SW 1271 (cell line): ENCODE measurements at regions not wholly inside any gene's neighbourhood (a gene's known extent, or its start where the extent isn't known, plus 50 kb on each side); places are given as distances from the start of the nearest gene placed in this dataset.

ENCODE experiments used
- DNase-seq, 2 experiments: peaks; one replicate each; lab custom pipeline; 2025; lab: John Stamatoyannopoulos, UW

DNA sequence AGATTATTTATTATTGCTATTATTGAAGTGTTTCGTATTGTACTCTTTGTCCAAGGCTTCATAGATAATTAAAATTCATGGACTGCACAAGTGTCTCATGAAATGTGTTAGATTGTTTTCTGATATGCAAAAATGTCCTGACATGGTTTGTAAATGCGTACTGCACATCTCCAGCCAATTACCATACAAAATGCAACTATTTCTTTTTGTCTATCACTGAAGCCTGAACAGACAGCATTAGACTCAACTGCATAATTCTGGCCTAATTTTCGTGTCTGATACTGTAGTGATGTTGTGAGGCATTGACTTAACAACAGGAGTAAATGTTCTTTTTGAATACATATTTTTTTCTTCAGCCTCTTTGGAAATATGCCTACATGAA, 498.2 kb upstream of the CD180 start:
- no peak for DNase-seq

- no peak for DNase-seq
Measured at GRCh38 chr5:67693956-67694809, 497.6 kb upstream of the CD180 start.

- DNase-seq = no peak
Measured at GRCh38 chr5:67686746-67687145, 490.1 kb upstream of the CD180 start.

DNA sequence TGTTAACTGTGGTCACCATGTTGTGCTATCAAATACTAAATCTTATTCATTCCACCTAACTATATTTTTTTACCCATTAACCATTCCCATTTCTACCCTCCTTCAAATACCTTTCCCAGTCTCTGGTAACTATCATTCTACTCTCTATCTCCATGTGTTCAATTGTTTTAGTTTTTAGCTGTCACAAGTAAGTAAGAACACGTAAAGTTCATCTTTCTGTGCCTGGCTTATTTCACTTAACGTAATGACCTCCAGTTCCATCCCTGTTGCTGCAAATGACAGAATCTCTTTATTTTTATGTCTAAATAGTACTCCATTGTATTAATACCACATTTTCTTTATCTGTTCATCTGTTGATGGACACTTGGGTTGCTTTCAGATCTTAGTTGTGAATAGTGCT, 485.1 kb upstream of the CD180 start:
- no peak for DNase-seq

DNA sequence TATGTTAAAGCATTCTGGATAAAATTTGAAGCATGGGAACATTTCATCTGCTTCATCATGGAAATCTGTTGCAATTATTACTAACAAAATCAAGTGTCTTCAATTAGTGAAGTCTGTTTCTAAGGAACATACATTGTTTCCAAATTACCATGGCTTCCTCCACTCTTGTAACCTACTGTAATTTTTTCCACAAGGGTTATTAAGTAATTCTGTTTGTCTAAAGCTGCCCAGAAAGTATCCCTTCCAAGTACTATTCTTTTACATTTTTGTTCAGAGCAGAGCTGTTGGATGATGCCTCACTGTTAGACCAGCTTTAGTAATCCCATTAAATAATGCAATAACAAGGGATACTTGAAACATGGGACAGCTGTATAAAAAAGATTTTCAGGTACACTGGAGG, 483.5 kb upstream of the CD180 start:
- DNase-seq = no peak

- DNase-seq = no peak
Measured at GRCh38 chr5:67679184-67679841, 482.7 kb upstream of the CD180 start.

DNA sequence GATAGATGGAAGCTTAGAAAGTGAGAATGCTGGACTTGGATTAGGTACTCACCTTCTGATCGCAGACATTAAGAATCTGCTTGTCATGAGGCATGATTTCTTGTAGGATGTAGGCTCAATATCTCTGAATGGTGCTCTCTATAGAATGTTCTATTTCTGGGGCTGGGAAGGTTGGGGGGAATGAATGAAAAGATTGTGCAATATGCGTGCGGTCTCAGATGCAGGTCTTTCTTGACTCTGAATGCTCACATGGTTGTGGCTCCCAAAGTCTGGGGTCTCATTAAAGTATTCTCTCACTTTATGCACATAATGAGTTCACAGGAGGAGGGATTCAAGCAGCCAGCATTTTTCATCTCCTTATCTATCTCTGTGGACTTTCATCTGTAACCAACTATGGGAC, 482.0 kb upstream of the CD180 start:
- no peak for DNase-seq

DNA sequence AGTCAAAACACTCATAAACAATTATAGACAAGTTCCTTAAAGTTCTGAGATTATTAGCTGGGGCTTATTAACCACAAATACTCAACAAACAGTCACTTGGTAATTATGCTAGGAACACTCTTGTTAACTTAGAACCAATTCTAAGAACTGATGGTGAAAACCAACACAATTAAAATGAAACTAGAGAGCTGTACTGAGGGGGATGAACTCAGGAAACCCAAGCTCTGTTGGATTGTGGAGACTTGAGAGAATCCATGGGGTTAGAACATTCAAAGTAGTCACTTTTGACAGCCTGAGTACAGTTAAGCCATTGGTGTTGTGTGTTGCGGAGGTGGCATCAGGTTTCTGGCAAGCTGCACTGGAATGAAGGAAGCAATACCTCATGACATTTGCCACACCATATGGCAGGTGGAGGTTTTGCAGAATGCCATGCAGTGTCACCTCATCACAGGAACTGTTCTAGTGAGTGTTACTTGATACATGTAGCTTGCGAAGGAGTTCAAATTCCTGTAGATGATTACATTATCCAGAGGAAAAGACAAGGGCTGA, 480.9 kb upstream of the CD180 start:
- no peak for DNase-seq

DNA sequence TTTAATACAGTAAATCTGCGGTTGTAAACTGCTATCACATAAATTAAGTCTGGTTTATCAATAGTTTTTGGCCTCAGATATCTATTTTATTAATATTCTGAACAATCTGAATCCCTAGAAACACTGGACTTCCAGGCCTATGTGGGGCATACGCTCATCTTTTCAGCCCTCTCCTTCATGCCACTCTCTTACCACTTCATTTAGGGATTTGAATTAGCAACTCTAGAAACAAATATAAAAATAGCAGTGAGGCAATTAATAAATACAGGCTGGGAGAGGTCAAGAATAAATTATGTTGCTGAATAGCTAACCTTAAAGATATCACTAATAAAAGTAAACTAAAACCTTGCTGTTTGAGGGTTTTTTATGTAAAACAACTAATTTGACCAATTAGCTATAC, 480.3 kb upstream of the CD180 start:
- no peak for DNase-seq

DNA sequence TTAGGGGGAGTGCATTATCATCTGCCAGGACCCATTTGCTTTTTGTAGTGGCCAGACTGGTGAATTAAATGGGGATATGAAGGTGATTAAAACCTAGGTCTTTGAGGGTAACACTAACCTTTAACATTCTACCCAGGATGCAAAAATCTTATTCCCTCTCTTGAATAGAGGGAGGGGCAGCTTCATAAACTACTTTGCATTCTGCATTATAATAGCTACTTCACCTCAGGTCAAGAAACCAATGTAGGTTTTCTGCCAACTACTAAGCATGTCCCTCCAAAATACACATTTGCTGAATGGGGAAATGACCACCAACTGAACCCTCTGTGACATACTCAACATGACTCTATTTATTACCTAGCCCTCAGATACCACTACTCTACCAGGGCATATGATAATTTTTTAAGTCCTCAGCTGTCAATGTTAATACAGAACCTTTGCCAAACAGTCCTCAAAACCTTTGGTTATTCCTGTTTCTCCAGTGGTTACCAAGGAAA, 477.6 kb upstream of the CD180 start:
- no peak for DNase-seq

DNA sequence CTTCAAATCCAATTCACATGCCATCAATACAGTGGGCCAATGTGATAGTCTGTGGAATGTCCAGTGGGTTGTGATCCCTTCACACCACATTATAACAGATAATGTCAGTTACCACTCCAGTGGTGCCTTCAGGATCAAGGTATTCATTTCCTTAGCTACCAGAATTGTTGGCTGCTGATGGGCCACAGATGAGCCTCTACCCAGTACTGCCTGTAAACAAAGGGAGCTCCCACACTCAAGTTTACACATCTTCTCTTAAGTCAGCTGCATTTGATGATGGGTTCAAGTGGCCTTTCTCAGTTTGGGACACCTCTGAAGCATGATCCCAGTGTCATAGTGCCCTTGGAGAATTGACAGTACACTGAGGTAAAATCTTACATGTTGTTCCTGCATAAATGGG, 477.0 kb upstream of the CD180 start:
- no peak for DNase-seq

DNA sequence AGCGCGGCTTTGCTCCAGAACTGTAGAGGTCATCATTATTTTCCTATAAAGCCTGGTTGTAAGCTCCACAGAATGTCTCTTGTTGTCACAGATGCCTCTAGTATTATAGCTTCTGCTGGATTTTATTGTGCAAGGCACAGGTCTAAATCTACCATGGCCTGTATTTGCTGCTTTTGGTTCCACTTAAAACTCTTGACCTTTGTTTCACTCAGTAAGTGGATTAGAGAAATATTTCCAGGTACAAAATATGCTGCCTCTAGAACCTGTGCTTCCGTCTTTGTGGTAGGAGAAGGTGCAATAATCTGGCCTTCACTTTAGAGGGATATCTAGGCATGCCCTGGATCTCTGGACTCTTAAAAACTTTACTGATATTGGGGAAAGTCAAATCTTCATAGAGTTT, 476.6 kb upstream of the CD180 start:
- DNase-seq = no peak

- DNase-seq = no peak
Measured at GRCh38 chr5:67672636-67673035, 476.0 kb upstream of the CD180 start.

DNA sequence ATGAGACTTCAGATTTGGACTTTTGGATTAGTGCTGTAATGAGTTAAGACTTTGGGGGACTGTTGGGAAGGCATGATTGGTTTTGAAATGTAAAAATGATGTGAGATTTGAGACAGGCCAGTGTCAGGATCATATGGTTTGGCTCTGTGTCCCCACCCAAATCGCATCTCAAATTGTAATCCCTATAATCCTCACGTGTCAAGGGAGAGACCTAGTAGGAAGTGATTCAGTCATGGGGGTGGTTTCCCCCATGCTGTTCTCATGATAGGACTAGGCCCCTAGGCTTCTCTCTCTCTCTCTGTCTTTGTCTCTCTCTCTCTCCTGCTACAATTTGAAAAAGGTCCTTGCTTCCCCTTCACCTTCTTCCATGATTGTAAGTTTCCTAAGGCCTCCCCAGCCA, 473.3 kb upstream of the CD180 start:
- DNase-seq = no peak

DNA sequence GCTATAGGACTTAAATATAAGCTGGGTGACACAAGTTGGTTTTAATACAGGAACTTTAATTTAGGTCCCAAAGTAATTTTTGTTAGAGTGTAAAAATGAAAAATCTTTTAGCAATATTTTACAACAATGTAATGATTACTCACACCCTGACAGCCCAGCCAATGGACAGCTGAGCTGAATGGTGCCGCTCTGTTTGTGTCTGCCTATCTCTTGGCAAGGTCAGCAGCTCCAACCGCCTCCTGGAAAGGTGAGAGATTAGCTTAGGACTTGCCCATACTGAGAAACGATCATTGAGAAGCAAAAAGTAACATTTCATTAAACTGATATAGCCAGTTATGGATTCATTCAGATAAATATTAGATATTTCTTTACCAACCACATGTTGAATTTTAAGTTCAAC, 463.6 kb upstream of the CD180 start:
- DNase-seq = no peak

DNA sequence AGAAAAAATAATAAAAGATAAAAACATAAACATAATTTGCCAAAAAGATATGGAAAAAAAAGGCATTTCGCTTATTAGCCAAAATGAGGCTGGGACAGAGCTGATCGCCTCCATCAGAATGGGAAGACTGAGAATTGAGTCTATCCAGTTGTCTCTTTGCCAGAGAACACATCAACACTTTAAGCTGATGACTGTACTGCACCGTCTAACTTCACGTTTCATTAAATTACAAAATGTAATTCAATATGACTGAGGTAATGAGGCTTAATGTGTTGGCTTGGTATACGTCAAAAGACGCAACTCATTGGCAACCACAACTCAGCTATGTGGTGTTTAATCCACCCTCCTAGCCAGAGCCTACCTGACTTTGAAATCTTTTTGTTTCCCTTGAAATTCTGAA, 462.7 kb upstream of the CD180 start:
- no peak for DNase-seq

GRCh38 chr5:67657055-67657454, 460.5 kb upstream of the CD180 start:
- DNase-seq = no peak

GRCh38 chr5:67652201-67652600, 455.6 kb upstream of the CD180 start:
- DNase-seq = no peak

DNA sequence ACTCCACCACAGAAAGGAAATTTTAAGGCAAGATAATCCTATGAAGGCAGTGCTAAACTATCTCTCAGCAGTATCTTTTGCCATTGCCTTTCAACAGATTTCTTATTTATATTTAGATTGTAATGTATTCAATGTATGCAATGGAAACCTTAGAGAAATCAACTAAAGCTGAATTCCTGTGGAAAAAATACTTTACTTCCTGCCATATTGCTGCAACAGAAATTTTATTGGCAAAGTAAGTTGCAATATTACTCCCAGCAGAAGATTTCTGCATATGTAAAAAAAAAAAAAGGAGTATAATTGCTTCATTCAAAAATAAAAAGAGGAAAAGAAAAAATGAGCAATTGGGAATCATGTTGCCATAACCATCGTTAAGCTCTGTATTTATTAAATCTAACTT, 454.6 kb upstream of the CD180 start:
- DNase-seq = no peak

DNA sequence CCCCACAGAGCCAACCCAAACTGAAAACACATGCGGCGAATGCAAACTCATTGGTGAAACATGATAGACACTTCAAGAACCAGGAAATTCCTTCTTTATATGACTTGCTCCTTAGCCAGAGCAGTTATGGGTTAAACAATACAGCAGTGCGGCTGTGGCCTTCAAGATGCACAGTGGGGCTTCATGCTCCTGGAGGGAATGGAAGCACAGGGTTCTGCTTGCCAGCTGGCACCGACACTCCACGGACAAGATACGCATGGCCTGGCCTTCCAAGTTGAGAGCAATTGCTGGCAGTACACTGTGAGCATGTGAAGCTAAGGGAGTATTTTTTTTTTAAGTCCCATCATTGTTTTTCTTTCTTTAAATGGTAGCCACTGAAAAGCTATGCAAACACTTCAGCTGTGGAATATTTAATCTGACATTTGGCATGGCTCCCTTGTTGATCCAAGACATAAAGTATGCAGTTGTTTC, 451.6 kb upstream of the CD180 start:
- no peak for DNase-seq

DNA sequence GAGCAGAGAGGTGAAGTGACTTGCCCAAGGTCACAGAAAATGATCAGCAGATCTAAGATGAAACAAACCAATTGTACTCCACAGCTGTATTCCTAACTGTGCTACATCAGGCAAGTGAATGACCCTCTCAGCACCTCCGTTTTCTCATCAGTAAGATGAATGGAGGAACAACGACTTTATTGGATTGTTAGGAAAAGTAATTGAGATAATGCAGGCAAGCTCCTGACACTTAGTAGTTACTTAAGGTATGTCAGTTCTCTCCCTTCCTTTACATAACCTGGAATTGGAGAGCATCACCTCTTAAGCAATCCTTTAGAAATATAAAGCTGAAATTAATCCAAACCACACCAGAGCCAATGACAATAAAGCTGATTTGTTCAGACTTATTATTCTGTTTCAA, 451.2 kb upstream of the CD180 start:
- no peak for DNase-seq

GRCh38 chr5:67644221-67644920, 447.8 kb upstream of the CD180 start:
- DNase-seq = no peak

DNA sequence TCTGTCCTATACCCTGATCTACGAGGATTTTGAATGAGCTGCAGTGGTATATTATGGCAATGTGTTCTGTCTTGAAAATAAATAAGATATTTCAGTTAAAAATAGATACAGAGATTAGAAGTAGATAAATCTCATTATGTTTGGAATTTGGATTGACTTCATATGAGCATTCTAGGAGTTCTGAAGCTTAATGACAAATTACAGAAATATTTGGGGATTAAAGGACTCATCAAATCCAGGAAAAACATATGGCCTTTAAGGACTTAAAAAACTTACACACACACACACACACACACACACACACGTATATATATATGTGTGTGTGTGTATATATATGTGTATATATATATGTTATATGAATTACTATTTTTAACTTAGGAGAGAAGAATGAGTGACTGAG, 446.9 kb upstream of the CD180 start:
- no peak for DNase-seq
